Activated CD4-positive, alpha-beta T cell treated with anti-CD3 and anti-CD28 coated beads, Interleukin-10, Interleukin-2, amounts not matched to agents 100 ng/mL and 50 ng/mL, durations not matched to agents 16 hours and 8 hours (primary cell): ENCODE measurements at regions not wholly inside any gene's neighbourhood (a gene's known extent, or its start where the extent isn't known, plus 50 kb on each side); places are given as distances from the start of the nearest gene placed in this dataset.
"Not testable (repeated sequence)": the region's sequence is repeated elsewhere in the genome, so short reads cannot be mapped to it uniquely, and the experiment has no call there.

Experiments
- DNase-seq: peaks from one replicate; pipeline ENCODE4 v3.0.0-alpha.2; 2020

GRCh38 chr10:21363092-21363730, 162.3 kb downstream of the SKIDA1 start:
- no peak for DNase-seq

DNA sequence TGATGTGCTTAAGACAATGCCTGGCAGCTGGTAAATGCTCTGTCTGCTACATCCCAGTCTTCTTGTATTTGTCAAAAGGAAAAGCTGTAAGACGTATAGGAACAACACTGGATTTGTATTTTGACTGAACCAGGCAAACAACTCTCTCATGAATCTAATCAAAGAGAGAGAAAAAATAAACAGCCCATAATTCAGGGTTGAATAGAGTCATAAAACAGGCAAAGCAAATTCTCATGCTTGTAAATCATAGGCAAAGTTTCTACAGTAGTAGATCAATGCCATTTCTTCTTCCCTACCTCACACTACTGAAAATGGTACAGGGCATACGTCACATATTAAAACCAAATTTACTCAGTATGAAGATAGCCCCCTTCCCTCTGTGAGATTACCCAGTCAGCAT, 166.3 kb downstream of the SKIDA1 start:
- no peak for DNase-seq

- no peak for DNase-seq
Observed at GRCh38 chr10:21355591-21356011, 169.9 kb downstream of the SKIDA1 start.

GRCh38 chr10:21352886-21353285, 172.6 kb downstream of the SKIDA1 start:
- no peak for DNase-seq

- not testable (repeated sequence) for DNase-seq
Observed at GRCh38 chr10:21351594-21351993, 173.9 kb downstream of the SKIDA1 start.

DNA sequence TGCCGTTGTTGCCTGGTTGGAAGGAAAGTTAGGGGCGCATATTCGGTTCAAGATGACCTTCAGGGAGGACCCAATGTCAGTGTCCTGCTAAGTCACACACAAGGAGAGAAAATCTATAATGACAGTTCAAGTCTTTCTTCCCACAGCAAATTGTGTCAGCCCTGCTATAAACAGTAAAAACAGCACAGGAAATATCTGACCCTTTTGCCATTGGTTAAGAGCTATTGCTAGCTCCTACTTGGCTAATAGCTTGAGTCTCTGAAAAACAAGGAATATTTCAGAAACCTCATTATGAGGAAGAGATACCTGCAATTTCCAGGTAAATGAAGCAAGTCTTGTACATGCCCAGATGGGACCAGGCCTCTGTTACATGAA, 175.6 kb downstream of the SKIDA1 start:
- no peak for DNase-seq

DNA sequence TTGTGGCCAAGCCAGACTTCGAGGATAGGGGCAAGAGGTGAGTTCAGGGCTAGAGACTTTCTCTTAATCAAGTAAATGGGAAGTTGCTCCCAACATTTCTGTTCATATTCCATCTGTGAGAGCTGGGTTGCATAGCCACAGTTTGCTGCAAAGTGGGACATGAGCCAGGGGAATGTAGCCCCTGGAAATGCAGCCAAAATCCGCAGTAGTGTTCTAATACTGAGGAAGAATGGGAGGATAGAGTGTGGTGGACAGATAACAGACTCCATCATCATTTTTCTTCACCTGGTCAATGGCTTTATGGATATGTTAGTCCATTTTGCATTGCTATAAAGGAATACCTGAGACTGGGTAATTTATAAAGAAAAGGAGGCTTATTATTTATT, 177.7 kb downstream of the SKIDA1 start:
- DNase-seq, result no peak

GRCh38 chr10:21347043-21347784, 178.3 kb downstream of the SKIDA1 start:
- no peak for DNase-seq

- no peak for DNase-seq
Observed at GRCh38 chr10:21343087-21343486, 182.4 kb downstream of the SKIDA1 start.

DNA sequence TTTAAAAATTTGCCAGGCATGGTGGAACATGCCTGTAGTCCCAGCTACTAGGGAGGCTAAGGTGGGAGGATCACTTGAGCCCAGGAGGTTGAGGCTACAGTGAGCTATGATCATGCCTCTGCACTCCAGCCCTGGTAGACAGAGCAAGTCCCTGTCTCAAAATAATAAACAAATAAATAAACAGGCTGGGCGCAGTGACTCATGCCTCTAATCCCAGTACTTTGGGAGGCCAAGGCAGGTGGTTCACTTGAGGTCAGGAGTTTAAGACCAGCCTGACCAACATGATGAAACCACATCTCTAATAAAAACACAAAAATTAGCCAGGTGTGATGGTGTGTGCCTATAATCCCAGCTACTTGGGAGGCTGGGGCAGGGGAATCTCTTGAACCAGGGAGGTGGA, 183.0 kb downstream of the SKIDA1 start:
- not testable (repeated sequence) for DNase-seq

DNA sequence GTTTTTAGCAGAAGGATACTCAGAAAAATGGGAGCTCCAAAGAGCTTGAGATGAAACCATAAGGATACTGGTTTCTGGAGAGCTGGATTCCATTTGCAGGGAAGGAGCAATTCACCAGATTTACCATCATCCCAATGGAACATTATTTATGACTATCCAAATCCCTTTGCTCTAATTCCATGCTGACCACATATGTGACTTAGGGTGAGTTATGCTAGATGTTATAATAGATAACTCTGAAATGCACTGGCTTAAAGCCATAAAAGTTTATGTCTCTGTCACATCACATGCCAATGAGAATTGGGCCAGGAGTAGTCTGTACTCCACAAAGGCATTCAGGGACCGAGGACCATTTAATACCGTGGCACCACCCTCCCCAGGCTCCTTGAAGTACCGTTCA, 185.2 kb downstream of the SKIDA1 start:
- DNase-seq, result no peak

DNA sequence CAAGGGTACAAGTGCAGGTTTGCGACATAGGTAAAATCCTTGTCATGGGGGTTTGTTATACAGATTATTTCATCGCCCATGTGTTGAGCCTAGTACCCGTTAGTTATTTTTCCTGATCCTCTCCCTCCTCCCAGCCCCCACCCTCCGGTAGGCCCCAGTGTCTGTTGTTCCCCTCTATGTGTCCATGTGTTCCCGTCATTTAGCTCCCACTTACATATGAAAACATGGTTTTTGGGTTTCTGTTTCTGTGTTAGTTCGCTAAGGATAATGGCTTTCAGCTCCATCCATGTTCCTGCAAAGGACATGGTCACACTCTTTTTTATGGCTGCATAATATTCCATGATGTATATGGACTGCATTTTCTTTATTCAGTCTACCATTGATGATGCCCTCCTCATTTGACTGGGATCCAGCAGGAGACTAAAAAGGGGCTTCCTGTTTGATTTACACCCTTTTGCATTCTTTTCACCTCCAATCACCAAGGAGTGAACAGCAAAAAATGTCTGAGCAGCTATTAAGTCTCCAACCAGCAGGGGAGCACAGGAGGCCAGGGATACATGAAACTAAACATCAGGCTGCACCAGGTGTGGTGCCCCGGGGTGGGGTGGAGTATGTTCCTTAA, 188.2 kb downstream of the SKIDA1 start:
- no peak for DNase-seq

DNA sequence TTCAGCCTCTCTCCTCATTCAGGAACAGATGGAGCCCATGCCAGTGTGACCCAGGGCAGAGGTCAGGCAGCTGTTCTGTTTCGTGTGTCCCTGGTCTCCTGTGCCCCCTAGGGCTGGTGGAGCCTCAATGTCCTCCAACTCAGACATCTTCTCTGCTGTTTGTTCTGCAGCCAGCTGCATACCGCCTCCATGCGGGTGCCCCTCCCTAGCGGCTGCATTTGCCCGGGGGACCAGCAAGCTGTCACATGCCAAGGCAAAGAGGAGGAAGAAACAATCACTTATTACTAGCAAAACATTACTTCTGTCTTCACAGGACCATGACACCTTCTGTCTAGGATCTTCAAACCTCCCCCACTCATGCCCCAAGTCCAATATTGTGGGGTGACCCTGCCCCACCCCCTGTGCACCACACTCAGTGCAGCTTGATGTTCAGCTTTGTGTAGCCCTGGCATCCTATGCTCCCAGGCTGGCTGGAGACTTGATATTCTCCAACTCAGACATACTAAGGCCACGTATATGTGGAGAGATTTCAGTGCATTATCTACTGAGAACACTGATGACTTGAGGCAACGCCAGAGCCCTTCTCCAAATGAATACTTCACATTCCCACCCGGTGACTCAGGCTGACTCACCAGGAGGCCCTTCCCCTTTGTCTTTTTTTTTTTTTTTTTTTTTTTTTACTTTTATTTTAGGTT, 188.9 kb downstream of the SKIDA1 start:
- DNase-seq, result no peak

GRCh38 chr10:21334891-21335696, 190.4 kb downstream of the SKIDA1 start:
- DNase-seq, result no peak

DNA sequence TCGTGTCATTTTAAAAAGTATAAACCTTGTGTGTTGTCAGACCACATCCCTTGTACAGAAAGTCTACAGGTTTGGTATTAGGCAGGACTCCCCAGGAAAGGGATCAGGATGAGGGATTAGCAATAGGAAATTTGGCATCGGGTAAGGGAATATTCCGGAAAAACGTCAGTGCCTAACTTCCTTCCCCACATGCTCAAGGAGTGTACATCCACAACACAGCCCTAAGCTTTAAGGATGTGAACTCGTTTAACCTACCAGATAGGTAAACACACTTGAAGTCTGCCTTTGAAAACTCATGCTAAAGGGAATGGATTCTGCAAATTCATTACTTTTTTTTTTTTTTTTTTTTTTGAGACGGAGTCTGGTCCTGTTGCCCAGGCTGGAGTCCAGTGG, 194.9 kb downstream of the SKIDA1 start:
- DNase-seq, result no peak

DNA sequence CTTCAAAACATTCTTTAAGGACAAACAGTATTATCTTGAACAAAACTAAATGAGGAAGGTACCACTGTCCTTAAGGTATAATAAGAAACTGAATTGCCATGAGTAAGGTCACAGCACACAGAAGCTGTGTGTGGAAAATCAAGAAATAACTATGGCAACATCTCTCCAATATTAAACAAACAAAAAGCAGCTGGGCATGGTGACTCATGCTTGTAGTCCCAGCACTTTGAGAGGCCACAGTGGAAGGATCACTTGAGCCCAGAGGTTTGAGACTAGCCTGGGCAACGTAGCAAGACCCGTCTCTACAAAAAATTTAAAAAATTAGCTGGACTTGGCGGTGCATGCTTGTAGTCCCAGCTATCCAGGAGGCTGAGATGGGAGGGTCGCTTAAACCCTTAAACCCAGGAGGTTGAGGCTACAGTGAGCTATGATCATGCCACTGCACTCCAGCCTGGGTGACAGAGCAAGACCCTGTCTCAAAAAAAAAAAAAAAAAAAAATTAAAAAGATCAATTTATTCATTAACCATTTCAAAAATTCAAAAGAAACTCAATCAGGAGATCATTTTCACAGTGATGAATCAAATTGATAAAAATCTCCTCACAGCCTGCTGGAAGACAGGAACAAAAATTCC, 195.4 kb downstream of the SKIDA1 start:
- no peak for DNase-seq

- DNase-seq, result no peak
Observed at GRCh38 chr10:21327289-21327993, 198.0 kb downstream of the SKIDA1 start.

- DNase-seq, result no peak
Observed at GRCh38 chr10:21326594-21327288, 198.7 kb downstream of the SKIDA1 start.

- no peak for DNase-seq
Observed at GRCh38 chr10:21318540-21319167, 206.8 kb downstream of the SKIDA1 start.

DNA sequence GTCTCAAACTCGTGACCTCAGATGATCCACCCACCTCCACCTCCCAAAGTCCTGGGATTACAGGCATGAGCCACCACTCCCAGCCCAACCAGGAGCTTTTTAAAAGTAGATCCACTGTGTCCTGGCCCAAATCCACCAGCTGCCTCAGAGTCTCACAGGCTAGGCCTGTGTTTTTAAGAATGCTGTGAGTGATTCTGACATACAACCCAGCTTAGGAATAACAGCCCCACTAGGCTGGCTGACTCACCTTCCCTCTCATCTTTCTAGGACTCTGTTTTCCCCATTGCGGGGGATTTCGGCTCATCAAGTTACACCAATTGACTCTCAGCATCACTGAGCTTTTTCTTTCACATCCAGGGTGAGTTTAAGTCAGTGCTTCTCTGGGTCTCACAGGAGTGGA, 207.6 kb downstream of the SKIDA1 start:
- DNase-seq, result no peak
